ENCODE measurements at regions not wholly inside any gene's neighbourhood (a gene's known extent, or its start where the extent isn't known, plus 50 kb on each side); places are given as distances from the start of the nearest gene placed in this dataset.

- TF ChIP-seq CTCF (conservative IDR thresholded peaks at IDR 0.05; ENCODE audit: low read length) (no peak), EZH2phosphoT487 (IDR thresholded peaks at IDR 0.05; ENCODE audit: borderline replicate concordance) (no peak)
Measured at GRCh38 chr5:24235946-24236345, 408.8 kb downstream of the CDH10 start.

Data from Loucy (cell line).